22Rv1 (cell line): ENCODE measurements at regions not wholly inside any gene's neighbourhood (a gene's known extent, or its start where the extent isn't known, plus 50 kb on each side); places are given as distances from the start of the nearest gene placed in this dataset.

ENCODE experiments used
- ZFX ChIP-seq: fragments of 450-650 bp; IDR thresholded peaks from 2 replicates; pipeline ENCODE4 v1.6.1; 2017; ENCODE audit warnings: antibody characterized with exemption, borderline replicate concordance
- TF ChIP-seq, protein P1 (sequence below): fragments of 450-650 bp; IDR thresholded peaks from 2 replicates; pipeline ENCODE4 v1.5.1; 2017; ENCODE audit warnings: mild to moderate bottlenecking

DNA sequence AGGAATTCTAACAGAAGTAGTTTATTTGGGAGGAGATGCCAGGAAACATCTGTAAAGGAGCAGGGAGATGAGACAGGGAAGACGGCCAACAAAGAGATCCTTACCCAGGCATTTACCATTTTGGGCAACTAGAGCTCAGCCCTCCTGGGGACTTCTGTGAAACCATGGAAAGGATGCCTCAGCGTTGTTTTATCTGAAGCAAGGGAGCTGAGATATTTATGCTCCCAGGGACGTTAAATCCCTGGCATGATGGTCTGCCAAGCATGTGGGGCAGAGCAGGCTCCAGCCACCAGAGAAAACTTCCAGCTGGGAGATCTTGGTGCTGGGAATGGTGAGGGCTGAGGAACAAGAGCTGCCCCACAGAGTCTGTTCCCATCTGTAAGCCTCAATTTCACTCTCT, 114.8 kb upstream of the FOXF1 start:
- TF ChIP-seq, protein P1, sequence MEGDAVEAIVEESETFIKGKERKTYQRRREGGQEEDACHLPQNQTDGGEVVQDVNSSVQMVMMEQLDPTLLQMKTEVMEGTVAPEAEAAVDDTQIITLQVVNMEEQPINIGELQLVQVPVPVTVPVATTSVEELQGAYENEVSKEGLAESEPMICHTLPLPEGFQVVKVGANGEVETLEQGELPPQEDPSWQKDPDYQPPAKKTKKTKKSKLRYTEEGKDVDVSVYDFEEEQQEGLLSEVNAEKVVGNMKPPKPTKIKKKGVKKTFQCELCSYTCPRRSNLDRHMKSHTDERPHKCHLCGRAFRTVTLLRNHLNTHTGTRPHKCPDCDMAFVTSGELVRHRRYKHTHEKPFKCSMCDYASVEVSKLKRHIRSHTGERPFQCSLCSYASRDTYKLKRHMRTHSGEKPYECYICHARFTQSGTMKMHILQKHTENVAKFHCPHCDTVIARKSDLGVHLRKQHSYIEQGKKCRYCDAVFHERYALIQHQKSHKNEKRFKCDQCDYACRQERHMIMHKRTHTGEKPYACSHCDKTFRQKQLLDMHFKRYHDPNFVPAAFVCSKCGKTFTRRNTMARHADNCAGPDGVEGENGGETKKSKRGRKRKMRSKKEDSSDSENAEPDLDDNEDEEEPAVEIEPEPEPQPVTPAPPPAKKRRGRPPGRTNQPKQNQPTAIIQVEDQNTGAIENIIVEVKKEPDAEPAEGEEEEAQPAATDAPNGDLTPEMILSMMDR, result no peak
- TF ChIP-seq ZFX, result no peak
